ENCODE measurements at regions not wholly inside any gene's neighbourhood (a gene's known extent, or its start where the extent isn't known, plus 50 kb on each side); places are given as distances from the start of the nearest gene placed in this dataset.

GRCh38 chr2:160562730-160563129 lies 69.1 kb upstream of the RBMS1 start (continued):
- TF ChIP-seq CTCF (conservative IDR thresholded peaks at IDR 0.05; ENCODE audit: low read depth in 2 of 2) (no peak), EZH2phosphoT487 (IDR thresholded peaks at IDR 0.05; ENCODE audit: unreplicated experiment) (no peak), ZNF462 (CRISPR knock-in tag; IDR thresholded peaks at IDR 0.05) (no peak)

DNA sequence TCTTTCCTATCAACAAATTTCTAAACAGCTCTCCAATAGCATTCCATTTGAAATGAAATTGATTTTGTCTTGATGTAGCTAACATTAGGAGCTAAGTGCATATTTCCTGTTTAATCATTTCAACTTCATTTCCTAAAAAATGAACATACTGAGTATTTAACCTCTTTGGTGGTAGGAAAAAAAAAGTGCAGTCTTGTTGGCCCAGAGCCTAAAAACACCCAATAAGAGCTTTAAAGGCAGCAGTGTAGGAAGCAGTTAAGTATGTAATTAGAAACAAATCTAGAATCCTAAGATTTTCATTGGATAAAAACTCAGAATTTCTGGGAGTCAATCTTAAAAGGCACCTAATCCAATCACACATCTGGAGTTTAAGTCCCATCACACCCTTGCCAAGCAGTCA lies 71.0 kb upstream of the RBMS1 start:
- no peaks in the 10 kb centered on the region for H3K79me2 ChIP-seq (replicated peaks; ENCODE audit: insufficient read depth)
- no peak overlapping the region for H3K4me2 ChIP-seq
- H2AFZ ChIP-seq: no peak overlapping the region
- no peak for ATAC-seq
- Mint-ChIP-seq H3K4me1 (peaks cover 9% of the 10 kb centered on the region; the same call in 2 of the 3 replicates), H3K9me3 (no peaks in the 10 kb centered on the region), H3K36me3 (ENCODE audit: low read depth) (no peaks in the 10 kb centered on the region), H3K4me3 (no peak overlapping the region), H3K27me3 (ENCODE audit: insufficient read depth, low read depth, poor library complexity) (peaks cover 4% of the 10 kb centered on the region), H3K27ac (no peak overlapping the region)
- no peaks in the 10 kb centered on the region for H3F3A ChIP-seq (replicated peaks; ENCODE audit: low read depth)
- no peaks in the 10 kb centered on the region for H3K36me3 ChIP-seq (ENCODE audit: insufficient read depth)
- H3K27ac ChIP-seq (ENCODE audit: low read depth): no peak overlapping the region
- DNase-seq (ENCODE audit: low spot score): no peak
- H3K9me2 ChIP-seq (ENCODE audit: insufficient read depth): no peaks in the 10 kb centered on the region
- peaks cover 5% of the 10 kb centered on the region; the same call in 1 of the 2 replicates for H3K4me1 ChIP-seq (ENCODE audit: insufficient read depth)
- no peak overlapping the region for H3K4me3 ChIP-seq
- H4K20me1 ChIP-seq (replicated peaks; ENCODE audit: insufficient read depth): no peaks in the 10 kb centered on the region
- H3K27me3 ChIP-seq (ENCODE audit: insufficient read depth): no peaks in the 10 kb centered on the region
- TF ChIP-seq ZNF114 (CRISPR knock-in tag; IDR thresholded peaks at IDR 0.05) (no peak), CREB1 (CRISPR knock-in tag; IDR thresholded peaks at IDR 0.05; ENCODE audit: low read depth) (no peak)
- TF ChIP-seq, protein P1, sequence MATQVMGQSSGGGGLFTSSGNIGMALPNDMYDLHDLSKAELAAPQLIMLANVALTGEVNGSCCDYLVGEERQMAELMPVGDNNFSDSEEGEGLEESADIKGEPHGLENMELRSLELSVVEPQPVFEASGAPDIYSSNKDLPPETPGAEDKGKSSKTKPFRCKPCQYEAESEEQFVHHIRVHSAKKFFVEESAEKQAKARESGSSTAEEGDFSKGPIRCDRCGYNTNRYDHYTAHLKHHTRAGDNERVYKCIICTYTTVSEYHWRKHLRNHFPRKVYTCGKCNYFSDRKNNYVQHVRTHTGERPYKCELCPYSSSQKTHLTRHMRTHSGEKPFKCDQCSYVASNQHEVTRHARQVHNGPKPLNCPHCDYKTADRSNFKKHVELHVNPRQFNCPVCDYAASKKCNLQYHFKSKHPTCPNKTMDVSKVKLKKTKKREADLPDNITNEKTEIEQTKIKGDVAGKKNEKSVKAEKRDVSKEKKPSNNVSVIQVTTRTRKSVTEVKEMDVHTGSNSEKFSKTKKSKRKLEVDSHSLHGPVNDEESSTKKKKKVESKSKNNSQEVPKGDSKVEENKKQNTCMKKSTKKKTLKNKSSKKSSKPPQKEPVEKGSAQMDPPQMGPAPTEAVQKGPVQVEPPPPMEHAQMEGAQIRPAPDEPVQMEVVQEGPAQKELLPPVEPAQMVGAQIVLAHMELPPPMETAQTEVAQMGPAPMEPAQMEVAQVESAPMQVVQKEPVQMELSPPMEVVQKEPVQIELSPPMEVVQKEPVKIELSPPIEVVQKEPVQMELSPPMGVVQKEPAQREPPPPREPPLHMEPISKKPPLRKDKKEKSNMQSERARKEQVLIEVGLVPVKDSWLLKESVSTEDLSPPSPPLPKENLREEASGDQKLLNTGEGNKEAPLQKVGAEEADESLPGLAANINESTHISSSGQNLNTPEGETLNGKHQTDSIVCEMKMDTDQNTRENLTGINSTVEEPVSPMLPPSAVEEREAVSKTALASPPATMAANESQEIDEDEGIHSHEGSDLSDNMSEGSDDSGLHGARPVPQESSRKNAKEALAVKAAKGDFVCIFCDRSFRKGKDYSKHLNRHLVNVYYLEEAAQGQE (IDR thresholded peaks at IDR 0.05; ENCODE audit: unreplicated experiment): no peak
- TF ChIP-seq, protein P2, sequence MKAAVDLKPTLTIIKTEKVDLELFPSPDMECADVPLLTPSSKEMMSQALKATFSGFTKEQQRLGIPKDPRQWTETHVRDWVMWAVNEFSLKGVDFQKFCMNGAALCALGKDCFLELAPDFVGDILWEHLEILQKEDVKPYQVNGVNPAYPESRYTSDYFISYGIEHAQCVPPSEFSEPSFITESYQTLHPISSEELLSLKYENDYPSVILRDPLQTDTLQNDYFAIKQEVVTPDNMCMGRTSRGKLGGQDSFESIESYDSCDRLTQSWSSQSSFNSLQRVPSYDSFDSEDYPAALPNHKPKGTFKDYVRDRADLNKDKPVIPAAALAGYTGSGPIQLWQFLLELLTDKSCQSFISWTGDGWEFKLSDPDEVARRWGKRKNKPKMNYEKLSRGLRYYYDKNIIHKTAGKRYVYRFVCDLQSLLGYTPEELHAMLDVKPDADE (IDR thresholded peaks at IDR 0.05): no peak
